GM12873 (cell line): ENCODE measurements at regions not wholly inside any gene's neighbourhood (a gene's known extent, or its start where the extent isn't known, plus 50 kb on each side); places are given as distances from the start of the nearest gene placed in this dataset.

Source experiments
- CTCF ChIP-seq: IDR thresholded peaks from 2 replicates; pipeline ENCODE4 v1.5.1; 2012; ENCODE audit warnings: low read depth, mild to moderate bottlenecking, moderate library complexity, low read length, control low read depth; ENCODE audit not compliant: insufficient read depth; ENCODE audit errors: missing control alignments

- TF ChIP-seq CTCF, result no peak
Measured at GRCh38 chr2:183474912-183475695, 350.9 kb downstream of the NUP35 start.

GRCh38 chr2:183476490-183476889 lies 352.2 kb downstream of the NUP35 start:
- TF ChIP-seq CTCF, result no peak

- no peak for TF ChIP-seq CTCF
Measured at GRCh38 chr2:183477296-183477695, 353.1 kb downstream of the NUP35 start.

- TF ChIP-seq CTCF, result no peak
Measured at GRCh38 chr2:183487326-183487725, 363.1 kb downstream of the NUP35 start.

GRCh38 chr2:183488421-183488820 lies 364.2 kb downstream of the NUP35 start:
- TF ChIP-seq CTCF, result no peak

GRCh38 chr2:183490489-183490888 lies 366.2 kb downstream of the NUP35 start:
- no peak for TF ChIP-seq CTCF

- no peak for TF ChIP-seq CTCF
Measured at GRCh38 chr2:183490914-183491313, 366.7 kb downstream of the NUP35 start.
